SIG-M5 treated with dmso at 0.1 percent for 504 hours (cell line): ENCODE measurements at regions not wholly inside any gene's neighbourhood (a gene's known extent, or its start where the extent isn't known, plus 50 kb on each side); places are given as distances from the start of the nearest gene placed in this dataset.
"Not testable (repeated sequence)": the region's sequence is repeated elsewhere in the genome, so short reads cannot be mapped to it uniquely, and the experiment has no call there.

Experiments used
- DNase-seq: peaks from one replicate; lab custom pipeline; 2025; ENCODE audit not compliant: unreplicated experiment; lab: John Stamatoyannopoulos, UW

DNA sequence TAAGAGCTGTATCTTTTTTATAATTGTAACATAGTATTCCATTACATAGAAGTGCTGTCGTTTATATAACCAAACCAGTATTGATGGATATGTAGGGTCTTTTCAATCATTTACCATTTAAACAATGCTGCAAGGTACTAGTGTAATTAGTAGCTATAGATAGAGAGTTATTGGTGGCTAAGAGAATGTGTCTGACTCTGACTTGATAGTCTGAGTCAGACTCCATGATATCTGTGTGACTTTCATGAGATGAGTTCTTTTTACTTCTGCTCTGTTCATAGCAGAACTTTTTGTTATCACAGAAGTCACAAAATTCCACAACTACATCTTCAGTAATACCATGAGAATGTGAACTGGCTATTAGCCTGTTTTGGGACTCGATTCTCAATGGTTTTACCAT, 150.6 kb downstream of the FHIP1A start:
- DNase-seq: no peak

DNA sequence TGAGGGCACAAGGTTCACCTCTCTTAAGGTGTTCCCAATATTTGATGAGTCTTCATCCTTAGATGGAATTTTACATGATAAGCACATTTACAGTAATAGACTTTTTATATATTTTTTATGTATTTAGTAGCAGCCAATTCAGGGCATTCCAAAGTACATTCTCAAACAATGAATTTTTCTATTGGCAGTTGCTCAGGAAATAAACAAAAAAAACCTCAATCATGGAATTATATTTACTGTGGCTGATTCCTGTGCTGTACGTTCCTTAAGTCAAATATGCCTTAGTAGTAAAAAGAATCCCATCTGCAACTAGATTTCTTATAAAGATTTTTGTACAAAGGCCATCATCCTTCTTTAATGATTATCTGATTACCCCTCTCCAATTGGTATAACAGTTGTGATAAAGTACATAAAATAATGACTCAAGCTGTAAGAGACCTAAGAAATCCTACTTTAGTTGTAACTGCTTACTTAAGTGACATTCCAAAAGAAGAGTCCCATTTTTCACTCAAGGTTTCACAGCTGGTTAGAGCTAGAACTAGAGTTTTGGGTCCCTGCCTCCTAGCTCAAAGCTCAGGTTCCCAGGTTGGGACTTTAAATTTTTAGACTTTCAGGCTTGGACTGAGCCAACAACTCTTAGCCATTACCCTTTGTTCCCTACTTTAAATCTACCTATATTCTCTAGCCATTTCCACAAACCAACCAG, 152.7 kb downstream of the FHIP1A start:
- no peak for DNase-seq

DNA sequence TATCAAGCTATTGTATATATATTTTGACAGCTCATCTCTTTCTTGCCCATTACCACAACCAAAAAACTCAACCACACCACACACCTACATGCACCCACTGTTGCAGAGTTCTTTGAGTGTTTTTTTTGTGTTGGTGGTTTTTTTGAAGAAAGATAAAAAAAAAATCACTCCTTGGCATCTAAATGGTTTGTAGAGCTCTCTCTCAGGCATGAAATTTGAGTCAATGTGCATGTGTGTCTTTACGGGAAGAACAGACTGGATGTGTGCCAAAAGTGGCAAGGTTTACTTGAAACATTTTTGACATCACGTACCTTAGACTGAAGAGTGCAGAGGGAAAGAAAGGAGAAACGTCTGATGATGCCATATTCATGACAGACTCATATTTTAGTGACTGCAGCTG, 154.2 kb downstream of the FHIP1A start:
- DNase-seq: no peak

DNA sequence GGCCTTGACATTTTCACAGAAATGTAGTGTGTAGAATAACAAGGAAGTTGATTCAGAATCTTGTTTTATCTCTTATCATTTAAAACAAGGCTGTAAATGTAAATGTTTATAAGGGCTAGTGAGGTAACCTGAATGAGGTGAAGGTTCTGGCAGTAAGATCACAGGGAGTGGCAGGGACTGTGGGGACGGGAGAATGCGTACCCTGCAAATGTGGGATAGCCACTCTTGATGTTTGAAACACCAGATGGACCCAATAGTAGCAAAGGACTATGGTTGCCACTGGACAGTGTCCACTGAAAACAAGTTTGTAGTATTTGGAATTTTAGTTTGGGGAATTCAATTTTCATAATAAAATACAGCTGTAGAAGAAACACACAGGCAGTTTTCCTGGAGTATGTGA, 155.3 kb downstream of the FHIP1A start:
- no peak for DNase-seq

DNA sequence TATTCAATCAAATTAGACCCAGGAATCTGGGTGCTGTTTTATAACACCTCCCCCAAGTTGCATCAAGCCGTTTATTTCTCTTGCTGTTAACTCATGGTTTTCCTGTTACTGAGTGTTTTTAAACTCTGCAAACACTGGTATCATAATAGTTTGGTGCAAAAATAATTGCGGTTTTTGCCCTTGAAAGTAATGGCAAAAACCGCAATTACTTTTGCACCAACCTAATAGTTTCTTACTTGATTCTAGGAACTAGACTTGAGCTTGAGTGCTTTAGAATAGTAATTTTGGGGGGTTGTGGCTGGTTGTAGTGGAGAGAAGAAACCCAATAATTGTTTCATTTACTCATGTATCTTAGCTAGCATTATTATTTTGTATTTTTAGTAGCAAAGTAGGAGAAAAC, 156.6 kb downstream of the FHIP1A start:
- DNase-seq: no peak

DNA sequence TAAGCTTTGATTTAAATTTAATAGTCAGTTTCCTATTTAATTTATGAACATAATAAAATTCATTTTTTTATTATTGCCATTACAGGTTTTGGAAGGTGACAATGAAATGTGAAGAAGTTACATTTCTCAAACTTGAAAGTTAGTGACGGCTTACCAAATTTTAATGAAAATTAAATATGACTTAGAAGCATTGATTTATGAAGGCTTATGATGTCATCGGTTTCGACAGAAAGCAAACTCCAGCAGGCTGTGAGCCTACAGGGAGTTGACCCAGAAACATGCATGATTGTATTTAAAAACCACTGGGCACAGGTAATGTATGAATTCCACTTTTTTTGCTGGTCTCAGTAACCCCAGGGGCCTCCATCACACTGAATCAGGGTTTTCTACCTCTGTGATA, 157.1 kb downstream of the FHIP1A start:
- no peak for DNase-seq

GRCh38 chr4:151567056-151567455, 158.1 kb downstream of the FHIP1A start:
- DNase-seq: no peak

DNA sequence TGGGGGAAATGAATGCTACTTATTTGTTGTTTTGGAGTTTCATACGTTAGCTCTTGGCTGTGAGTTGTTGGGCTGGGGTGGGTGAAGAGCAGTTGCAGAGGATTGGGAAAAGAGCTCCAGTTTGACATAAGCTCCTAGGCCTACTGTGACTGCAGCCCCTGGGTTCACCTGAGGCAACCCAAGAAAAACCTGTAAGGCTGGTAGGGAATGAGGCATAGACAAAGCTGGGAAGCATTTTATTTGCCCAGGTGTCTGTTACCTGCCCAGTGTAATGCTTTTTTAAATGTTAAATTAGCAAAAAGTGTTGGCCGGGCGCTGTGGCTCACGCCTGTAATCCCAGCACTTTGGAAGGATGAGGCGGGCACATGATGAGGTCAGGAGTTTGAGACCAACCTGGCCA, 160.0 kb downstream of the FHIP1A start:
- no peak for DNase-seq

DNA sequence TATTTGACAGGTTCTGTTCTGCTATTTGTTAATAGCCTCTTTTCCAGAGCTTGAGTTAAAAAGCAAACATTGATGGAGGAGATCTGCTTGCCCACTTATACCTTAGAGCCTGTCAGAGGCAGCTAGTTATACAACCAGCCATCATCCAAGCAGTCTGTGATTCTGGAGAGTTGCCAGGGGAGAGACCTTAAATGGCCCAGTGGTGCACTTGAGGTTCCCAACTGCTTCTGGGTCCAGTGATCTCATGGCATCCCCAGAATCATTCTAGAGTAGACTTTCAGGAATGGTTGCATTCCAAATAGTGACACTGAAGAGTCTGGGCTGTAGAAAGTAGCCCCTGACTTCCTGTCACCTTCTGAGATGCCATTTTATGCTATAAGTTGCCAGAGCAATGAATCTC, 160.7 kb downstream of the FHIP1A start:
- DNase-seq: no peak

DNA sequence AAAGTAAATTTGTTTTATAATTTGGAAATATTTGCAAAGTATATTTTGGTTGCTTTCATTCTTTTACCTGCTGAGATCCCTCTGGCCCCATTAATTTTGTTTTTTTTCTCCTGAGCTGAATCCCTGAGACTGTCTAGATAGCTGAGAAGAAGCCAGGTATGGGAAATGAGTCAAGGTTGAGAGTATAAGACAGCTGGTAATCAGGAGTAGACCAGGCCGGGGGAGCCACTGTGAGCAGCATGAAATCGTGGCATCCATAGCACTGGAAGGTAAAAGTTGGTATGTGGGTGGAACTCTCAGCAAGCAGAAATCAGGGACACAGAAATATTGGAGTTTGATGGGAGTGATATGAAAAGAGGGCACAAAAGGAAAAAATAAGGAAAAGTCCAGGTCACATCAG, 164.5 kb downstream of the FHIP1A start:
- DNase-seq: no peak

GRCh38 chr4:151573945-151574344, 165.0 kb downstream of the FHIP1A start:
- no peak for DNase-seq

DNA sequence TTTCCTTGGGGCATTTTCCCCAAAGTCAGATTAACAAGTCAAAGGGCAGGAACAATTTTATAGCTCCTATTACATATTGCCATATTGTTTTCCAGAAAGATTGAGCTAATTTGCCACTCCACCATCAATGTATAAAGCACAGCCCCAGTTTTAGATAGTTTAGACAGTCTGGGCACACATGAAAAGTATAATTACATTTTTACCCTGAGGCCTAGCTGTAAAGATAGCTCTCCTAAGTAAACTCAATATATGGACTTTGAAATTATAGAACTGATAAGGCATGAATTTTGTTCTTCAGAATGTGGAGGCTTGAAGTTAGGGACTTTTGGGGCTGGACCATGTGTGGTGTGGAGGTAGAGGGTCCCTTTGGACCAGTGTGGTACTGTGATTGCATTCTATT, 166.0 kb downstream of the FHIP1A start:
- no peak for DNase-seq

GRCh38 chr4:151575646-151576045, 166.7 kb downstream of the FHIP1A start:
- DNase-seq: no peak

- DNase-seq: no peak
These were observed 167.7 kb downstream of the FHIP1A start for GRCh38 chr4:151576627-151577026.

DNA sequence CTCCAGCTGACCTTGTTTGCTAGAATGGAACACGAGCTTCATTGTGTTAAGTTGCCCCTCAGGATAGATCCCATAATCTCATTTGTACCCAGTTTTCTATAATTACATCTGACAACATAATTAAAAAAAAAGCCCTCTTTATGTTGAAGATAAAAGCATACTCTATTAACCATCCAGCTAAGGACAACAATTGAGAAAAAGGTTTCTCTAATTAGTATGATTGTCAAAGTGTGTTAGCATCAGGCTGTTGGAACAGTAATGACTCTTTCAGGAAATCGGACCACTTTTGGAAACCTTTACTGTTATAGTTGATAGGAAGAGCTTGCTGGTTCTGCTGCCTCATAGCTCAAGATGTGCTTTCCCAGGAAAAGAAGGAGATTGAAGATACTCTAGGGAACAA, 172.6 kb downstream of the FHIP1A start:
- DNase-seq: no peak

DNA sequence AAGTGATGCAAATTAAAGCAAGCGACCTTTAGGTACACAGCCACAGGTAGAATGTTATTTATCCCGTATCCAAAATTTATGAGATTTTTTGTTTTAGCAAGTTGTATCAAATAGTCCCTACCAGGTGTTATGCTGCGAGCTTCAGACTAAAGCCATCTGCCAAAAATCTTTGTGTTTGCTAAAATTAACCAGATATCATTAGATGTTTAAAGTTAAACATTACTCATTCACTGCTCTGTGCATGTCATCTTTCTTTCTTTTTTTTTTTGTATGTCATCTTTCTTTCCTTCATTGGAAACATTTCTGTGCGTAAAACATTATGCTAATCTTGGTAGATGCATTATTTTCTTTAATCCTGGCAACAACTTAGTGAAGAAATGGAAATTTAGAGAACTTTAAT, 173.1 kb downstream of the FHIP1A start:
- DNase-seq: no peak

DNA sequence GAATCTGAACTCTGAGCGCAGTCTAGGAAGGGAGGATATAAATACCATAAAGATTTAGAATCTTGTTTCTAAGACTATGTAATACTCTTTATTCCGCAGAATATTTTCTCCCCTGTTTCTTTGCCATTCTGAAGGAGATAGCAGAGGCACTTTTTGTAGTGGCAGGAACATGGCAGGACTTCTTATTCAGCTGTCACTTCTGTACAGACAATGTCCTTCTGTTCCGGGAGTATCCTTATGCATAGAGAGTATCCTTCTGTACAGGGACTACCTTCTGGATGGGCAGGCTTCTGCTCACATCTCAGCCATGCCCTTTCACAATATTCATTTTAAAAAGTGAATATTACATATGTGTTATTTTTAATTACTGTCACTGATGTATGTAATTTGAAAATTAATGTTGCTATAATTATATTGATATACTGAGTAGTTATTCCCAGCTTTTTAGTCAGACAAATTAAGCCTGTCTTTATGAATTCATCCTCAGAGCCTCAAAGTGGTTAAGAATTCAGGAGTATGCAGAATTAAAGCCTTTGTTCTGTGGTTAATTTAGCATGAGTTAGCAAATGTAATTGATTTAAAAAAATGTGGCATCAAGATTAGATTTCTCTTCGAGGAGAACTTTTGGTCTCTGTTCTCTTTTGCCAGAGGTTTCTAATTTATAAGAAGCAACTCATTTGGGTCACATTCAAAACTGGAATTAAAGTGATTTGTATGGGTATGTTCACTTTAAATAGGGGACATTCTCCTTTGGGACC, 174.4 kb downstream of the FHIP1A start:
- no peak for DNase-seq

GRCh38 chr4:151584101-151584500, 175.1 kb downstream of the FHIP1A start:
- DNase-seq: no peak

DNA sequence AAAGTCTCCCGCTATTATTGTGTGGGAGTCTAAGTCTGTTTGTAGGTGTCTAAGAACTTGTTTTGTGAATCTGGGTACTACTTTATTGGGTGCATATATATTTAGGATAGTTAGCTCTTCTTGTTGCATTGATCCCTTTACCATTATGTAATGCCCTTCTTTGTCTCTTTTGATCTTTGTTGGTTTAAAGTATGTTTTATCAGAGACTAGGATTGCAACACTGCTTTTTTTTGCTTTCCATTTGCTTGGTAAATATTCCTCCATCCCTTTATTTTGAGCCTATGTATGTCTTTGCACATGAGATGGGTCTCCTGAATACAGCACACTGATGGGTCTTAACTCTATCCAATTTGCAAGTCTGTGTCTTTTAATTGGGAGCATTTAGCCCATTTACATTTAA, 165.2 kb downstream of the GATB start:
- not testable (repeated sequence) for DNase-seq

DNA sequence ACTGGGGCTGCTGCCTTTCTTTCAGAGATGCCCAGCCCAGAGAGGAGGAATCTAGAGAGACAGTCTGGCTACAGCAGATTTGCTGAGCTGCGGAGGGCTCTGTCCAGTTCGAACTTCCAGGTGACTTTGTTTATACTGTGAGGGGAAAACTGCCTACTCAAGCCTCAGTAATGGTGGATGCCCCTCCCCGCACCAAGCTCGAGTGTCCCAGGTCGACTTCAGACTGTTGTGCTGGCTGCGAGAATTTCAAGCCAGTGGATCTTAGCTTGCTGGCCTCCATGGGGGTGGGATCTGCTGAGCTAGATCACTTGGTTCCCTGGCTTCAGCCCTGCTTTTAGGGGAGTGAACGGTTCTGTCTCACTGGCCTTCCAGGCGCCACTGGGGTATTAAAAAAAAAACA, 163.1 kb downstream of the GATB start:
- not testable (repeated sequence) for DNase-seq

DNA sequence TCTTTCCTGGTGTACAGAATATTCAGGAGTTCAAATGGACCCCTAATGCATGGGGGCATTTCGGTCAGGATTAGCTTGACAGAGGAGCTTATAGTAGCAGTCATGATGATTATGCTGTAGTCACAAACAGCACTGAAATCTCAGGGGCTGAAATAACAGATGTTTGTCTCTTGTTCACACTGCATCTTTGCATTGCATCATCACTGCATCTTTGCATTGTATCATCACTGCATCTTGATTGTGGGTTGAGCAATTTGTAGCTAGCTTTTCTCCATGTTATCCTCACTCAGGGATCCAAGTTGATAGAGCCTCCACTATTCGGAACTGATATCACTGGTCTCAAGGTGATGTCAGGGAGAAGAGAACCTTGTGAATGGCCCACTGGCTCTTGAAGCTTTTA, 160.9 kb downstream of the GATB start:
- no peak for DNase-seq

GRCh38 chr4:151600432-151600831, 160.4 kb downstream of the GATB start:
- no peak for DNase-seq

DNA sequence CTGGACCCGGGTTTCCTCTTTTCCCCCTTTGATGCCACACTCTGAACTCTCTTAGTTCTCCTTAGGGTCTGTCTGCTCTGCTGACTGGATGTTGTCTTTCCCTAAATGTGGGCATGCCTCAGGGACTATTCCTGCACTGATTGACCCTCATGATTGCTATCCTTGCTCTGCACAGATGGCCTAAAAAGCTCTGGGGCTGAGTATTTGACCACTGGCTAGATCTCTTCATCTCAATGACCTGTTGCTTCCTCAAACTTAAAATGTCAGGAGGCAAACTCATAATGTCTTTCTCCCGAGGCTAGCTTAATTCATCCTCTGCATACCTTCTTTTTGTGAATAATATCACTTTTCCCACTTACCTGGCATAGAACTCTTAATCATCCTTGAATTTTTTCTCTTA, 157.4 kb downstream of the GATB start:
- DNase-seq: no peak
